ENCODE measurements at regions not wholly inside any gene's neighbourhood (a gene's known extent, or its start where the extent isn't known, plus 50 kb on each side); places are given as distances from the start of the nearest gene placed in this dataset.

DNA sequence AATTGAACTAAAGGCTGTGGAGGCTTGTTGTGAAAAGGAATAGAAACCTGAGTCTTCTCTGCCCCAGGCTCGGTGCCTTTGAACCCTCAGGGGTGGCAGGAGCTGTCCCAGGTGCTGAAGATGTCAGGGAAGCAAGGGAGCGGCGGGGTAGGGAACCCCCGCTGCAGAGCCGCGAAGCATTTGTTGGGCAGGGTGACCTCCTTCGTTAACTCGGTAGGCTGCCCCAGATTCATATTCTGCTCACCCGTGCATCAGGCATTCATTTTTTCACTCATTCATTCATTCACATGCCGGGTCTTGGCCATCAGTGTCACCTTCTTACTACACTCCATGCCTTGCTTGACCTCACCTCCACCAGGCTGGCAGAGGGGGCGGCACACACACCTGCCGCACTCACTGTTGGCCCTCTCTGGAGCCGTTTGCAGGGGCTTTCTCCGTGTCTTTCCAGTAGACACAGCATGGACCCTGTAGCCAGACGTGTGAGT is 618.9 kb downstream of the BRD1 start:
- H3K9me3 ChIP-seq (ENCODE audit: insufficient read depth, low read depth, low read length), result peaks cover 5% of the 10 kb centered on the region; the same call in 1 of the 2 replicates
- no peaks in the 10 kb centered on the region for H3K9me2 ChIP-seq (replicated peaks; ENCODE audit: low read depth, low read length)
- H3K4me3 ChIP-seq (ENCODE audit: low read length, poor library complexity, severe bottlenecking), result no peak overlapping the region
- no peak overlapping the region for H2AFZ ChIP-seq (ENCODE audit: low read length)
- no peaks in the 10 kb centered on the region for H3K4me1 ChIP-seq (ENCODE audit: insufficient read depth, low read length, poor library complexity, severe bottlenecking)
- H3K27me3 ChIP-seq (ENCODE audit: insufficient read depth, low read length, poor library complexity, severe bottlenecking), result no peaks in the 10 kb centered on the region
- no peak overlapping the region for H3K9ac ChIP-seq (ENCODE audit: low read depth, low read length, poor library complexity, severe bottlenecking)
- TF ChIP-seq, protein P1, sequence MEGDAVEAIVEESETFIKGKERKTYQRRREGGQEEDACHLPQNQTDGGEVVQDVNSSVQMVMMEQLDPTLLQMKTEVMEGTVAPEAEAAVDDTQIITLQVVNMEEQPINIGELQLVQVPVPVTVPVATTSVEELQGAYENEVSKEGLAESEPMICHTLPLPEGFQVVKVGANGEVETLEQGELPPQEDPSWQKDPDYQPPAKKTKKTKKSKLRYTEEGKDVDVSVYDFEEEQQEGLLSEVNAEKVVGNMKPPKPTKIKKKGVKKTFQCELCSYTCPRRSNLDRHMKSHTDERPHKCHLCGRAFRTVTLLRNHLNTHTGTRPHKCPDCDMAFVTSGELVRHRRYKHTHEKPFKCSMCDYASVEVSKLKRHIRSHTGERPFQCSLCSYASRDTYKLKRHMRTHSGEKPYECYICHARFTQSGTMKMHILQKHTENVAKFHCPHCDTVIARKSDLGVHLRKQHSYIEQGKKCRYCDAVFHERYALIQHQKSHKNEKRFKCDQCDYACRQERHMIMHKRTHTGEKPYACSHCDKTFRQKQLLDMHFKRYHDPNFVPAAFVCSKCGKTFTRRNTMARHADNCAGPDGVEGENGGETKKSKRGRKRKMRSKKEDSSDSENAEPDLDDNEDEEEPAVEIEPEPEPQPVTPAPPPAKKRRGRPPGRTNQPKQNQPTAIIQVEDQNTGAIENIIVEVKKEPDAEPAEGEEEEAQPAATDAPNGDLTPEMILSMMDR (conservative IDR thresholded peaks at IDR 0.05; ENCODE audit: low read length), result no peak
- TF ChIP-seq EZH2phosphoT487 (IDR thresholded peaks at IDR 0.05; ENCODE audit: borderline replicate concordance), result no peak
- H3K36me3 ChIP-seq (ENCODE audit: insufficient read depth, low read length), result no peaks in the 10 kb centered on the region
- no peaks in the 10 kb centered on the region for H3F3A ChIP-seq (ENCODE audit: low read depth)
- no peak overlapping the region for H3K4me2 ChIP-seq (ENCODE audit: low read depth, low read length, poor library complexity, severe bottlenecking)
- no peaks in the 10 kb centered on the region for H4K20me1 ChIP-seq (ENCODE audit: insufficient read depth, low read length, poor library complexity, severe bottlenecking)
- H3K79me2 ChIP-seq (ENCODE audit: insufficient read depth, low read length), result no peaks in the 10 kb centered on the region

DNA sequence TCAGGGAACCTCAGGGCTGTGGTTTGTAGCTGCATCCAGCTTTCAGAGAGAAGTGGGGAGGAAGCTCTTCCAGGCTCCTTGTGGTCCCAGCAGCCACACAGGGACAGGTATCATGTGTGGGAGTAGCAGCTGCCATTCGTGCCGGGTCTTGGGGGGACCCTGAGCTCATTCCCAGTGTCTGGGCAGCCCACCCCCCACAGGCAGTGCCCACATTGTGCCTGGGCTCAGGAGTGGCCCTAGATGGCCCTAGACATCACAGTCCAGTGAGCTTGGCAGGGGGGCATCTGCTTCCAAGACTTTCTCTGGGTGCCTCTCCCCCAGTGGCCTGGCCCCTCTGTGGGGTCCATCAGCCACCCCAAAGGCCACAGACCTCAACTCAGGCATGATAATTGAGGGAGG is 619.7 kb downstream of the BRD1 start:
- no peaks in the 10 kb centered on the region for H4K20me1 ChIP-seq (ENCODE audit: insufficient read depth, low read length, poor library complexity, severe bottlenecking)
- no peak overlapping the region for H2AFZ ChIP-seq (ENCODE audit: low read length)
- no peaks in the 10 kb centered on the region for H3K4me1 ChIP-seq (ENCODE audit: insufficient read depth, low read length, poor library complexity, severe bottlenecking)
- H3K9me2 ChIP-seq (replicated peaks; ENCODE audit: low read depth, low read length), result no peaks in the 10 kb centered on the region
- no peaks in the 10 kb centered on the region for H3K79me2 ChIP-seq (ENCODE audit: insufficient read depth, low read length)
- no peak overlapping the region for H3K9ac ChIP-seq (ENCODE audit: low read depth, low read length, poor library complexity, severe bottlenecking)
- TF ChIP-seq, protein P1 (conservative IDR thresholded peaks at IDR 0.05; ENCODE audit: low read length), result no peak
- no peak for TF ChIP-seq EZH2phosphoT487 (IDR thresholded peaks at IDR 0.05; ENCODE audit: borderline replicate concordance)
- peaks cover 5% of the 10 kb centered on the region; the same call in 1 of the 2 replicates for H3K9me3 ChIP-seq (ENCODE audit: insufficient read depth, low read depth, low read length)
- H3K4me3 ChIP-seq (ENCODE audit: low read length, poor library complexity, severe bottlenecking), result no peak overlapping the region
- H3K4me2 ChIP-seq (ENCODE audit: low read depth, low read length, poor library complexity, severe bottlenecking), result no peak overlapping the region
- H3K27me3 ChIP-seq (ENCODE audit: insufficient read depth, low read length, poor library complexity, severe bottlenecking), result no peaks in the 10 kb centered on the region
- H3F3A ChIP-seq (ENCODE audit: low read depth), result no peaks in the 10 kb centered on the region
- H3K36me3 ChIP-seq (ENCODE audit: insufficient read depth, low read length), result no peaks in the 10 kb centered on the region

DNA sequence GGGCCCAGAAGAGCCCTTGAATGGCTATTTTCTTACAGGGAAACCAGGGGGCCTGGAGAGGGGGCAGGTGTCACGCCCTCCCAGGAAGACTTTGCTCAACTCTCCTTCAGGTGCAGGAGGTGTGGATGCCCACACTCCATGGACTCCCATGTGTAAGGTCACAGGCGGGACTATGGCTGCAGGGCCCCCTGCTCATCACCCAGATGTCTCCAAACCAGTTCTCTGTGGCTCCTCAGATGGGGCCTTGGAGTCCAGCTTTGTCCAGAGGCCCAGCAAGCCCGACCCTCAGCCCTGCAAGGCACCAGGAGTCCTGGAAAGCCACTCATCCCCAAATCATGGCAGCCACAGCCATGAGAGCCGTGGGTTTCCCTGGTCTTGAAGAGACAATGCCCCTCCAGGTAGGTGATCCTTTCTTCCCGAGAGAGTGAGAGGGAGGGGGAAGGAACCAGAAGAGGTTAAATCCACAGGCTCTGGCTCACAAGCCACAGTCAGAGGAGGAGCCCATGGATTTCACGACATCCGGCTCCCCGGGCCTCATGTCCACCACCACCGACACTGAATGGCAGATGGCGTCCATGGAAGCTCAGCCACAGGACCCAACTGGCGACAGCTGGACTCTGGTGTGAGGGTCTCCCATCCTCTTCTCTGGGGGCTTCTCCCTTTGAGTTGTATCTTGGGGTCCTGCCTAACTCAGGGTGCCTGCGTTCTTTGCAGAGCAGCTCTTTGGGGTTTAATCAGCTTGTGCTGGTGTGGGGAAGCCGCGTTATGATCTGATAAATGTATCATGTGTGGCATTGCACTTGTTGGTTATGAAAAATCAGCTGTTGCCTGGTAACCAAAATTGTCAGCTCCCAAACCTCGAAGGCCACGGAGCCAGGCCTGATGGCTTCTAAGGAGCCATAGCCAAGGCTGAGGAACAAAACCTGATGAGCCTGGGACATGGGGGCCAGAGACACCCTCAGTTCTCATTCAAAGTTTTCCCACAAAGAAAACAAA is 620.4 kb downstream of the BRD1 start:
- peaks cover 5% of the 10 kb centered on the region; the same call in 1 of the 2 replicates for H3K9me3 ChIP-seq (ENCODE audit: insufficient read depth, low read depth, low read length)
- H3K27me3 ChIP-seq (ENCODE audit: insufficient read depth, low read length, poor library complexity, severe bottlenecking), result no peaks in the 10 kb centered on the region
- no peak overlapping the region for H3K4me2 ChIP-seq (ENCODE audit: low read depth, low read length, poor library complexity, severe bottlenecking)
- H2AFZ ChIP-seq (ENCODE audit: low read length), result no peak overlapping the region
- H3K36me3 ChIP-seq (ENCODE audit: insufficient read depth, low read length), result no peaks in the 10 kb centered on the region
- H3K9me2 ChIP-seq (replicated peaks; ENCODE audit: low read depth, low read length), result no peaks in the 10 kb centered on the region
- no peak overlapping the region for H3K9ac ChIP-seq (ENCODE audit: low read depth, low read length, poor library complexity, severe bottlenecking)
- TF ChIP-seq EZH2phosphoT487 (IDR thresholded peaks at IDR 0.05; ENCODE audit: borderline replicate concordance), result no peak
- TF ChIP-seq, protein P1 (conservative IDR thresholded peaks at IDR 0.05; ENCODE audit: low read length), result no peak
- no peaks in the 10 kb centered on the region for H3K4me1 ChIP-seq (ENCODE audit: insufficient read depth, low read length, poor library complexity, severe bottlenecking)
- no peaks in the 10 kb centered on the region for H4K20me1 ChIP-seq (ENCODE audit: insufficient read depth, low read length, poor library complexity, severe bottlenecking)
- H3K4me3 ChIP-seq (ENCODE audit: low read length, poor library complexity, severe bottlenecking), result no peak overlapping the region
- no peaks in the 10 kb centered on the region for H3F3A ChIP-seq (ENCODE audit: low read depth)
- no peaks in the 10 kb centered on the region for H3K79me2 ChIP-seq (ENCODE audit: insufficient read depth, low read length)
